H1 (cell line): ENCODE measurements at regions not wholly inside any gene's neighbourhood (a gene's known extent, or its start where the extent isn't known, plus 50 kb on each side); places are given as distances from the start of the nearest gene placed in this dataset.

Source experiments
- CTCF ChIA-PET: fragments of 300-600 bp; sonication (Branson Sonifier 250); formaldehyde crosslinking; loops from one replicate; lab custom pipeline; 2021; ENCODE audit not compliant: partially characterized antibody; lab: Charles Lee
- POLR2A ChIA-PET: fragments of 300-600 bp; sonication (Branson Sonifier 250); formaldehyde crosslinking; loops from one replicate; lab custom pipeline; 2021; ENCODE audit warnings: inconsistent platforms; ENCODE audit not compliant: partially characterized antibody; lab: Charles Lee
- DNase-seq, 2 experiments: peaks; one replicate each; pipeline versions ENCODE4 v3.0.0 to v3.0.0-alpha.2; 2010 to 2022; ENCODE audit warnings: low spot score in 2 of 2, low read depth in 1 of 2, mixed read lengths in 1 of 2
- FAIRE-seq: peaks from 2 replicates; lab custom pipeline; 2011; peaks lifted over from hg19 to GRCh38; lab: Jason Lieb, UNC
- H2AFZ ChIP-seq: 2 replicates; pipeline ENCODE4 v1.8.1; 2012; ENCODE audit warnings: low read length, inconsistent platforms
- H2AK5ac ChIP-seq: 2 replicates; pipeline ENCODE4 v1.6.1; 2013; ENCODE audit warnings: low read depth, low read length
- H2BK120ac ChIP-seq: replicated peaks from 2 replicates; pipeline ENCODE3; 2013; ENCODE audit warnings: low read depth, low read length, inconsistent platforms
- H2BK12ac ChIP-seq: 2 replicates; pipeline ENCODE4 v1.6.1; 2013; ENCODE audit warnings: low read depth, low read length
- H2BK15ac ChIP-seq: 2 replicates; pipeline ENCODE4 v1.6.1; 2013; ENCODE audit warnings: low read length
- H2BK20ac ChIP-seq: 2 replicates; pipeline ENCODE4 v1.6.1; 2013; ENCODE audit warnings: low read length
- H2BK5ac ChIP-seq: 2 replicates; pipeline ENCODE4 v1.6.1; 2013; ENCODE audit warnings: low read depth, low read length
- H3K14ac ChIP-seq: 2 replicates; pipeline ENCODE4 v1.6.1; 2013; ENCODE audit warnings: inconsistent platforms; ENCODE audit not compliant: insufficient read length
- H3K18ac ChIP-seq: 2 replicates; pipeline ENCODE4 v1.6.1; 2013; ENCODE audit warnings: low read length; ENCODE audit errors: extremely low read depth
- H3K23ac ChIP-seq: 2 replicates; pipeline ENCODE4 v1.6.1; 2013; ENCODE audit warnings: inconsistent platforms; ENCODE audit not compliant: insufficient read length
- H3K23me2 ChIP-seq: 2 replicates; pipeline ENCODE4 v1.6.1; 2013; ENCODE audit warnings: low read depth, low read length
- H3K27ac ChIP-seq: 2 replicates; pipeline ENCODE4 v1.6.1; 2011; ENCODE audit warnings: low read depth, low read length, inconsistent platforms
- H3K27me3 ChIP-seq, 4 experiments: replicated peaks in 1 of 4; 1 replicate in 1 of 4; 2 replicates in 3 of 4; pipeline versions ENCODE4 v1.6.1 to v1.8.1; 2011 to 2013; ENCODE audit warnings: low read length in 3 of 4, mild to moderate bottlenecking in 3 of 4, inconsistent platforms in 2 of 4, mixed read lengths in 2 of 4, moderate library complexity in 1 of 4; ENCODE audit not compliant: control insufficient read depth in 3 of 4, insufficient read depth in 3 of 4; ENCODE audit errors: extremely low read depth in 1 of 4
- H3K36me3 ChIP-seq, 4 experiments: 2 replicates each; pipeline versions ENCODE4 v1.6.1 to v1.8.1; 2011 to 2013; ENCODE audit warnings: mild to moderate bottlenecking in 4 of 4, low read length in 3 of 4, moderate library complexity in 2 of 4, control low read depth in 1 of 4, inconsistent platforms in 1 of 4; ENCODE audit not compliant: insufficient read depth in 4 of 4, control insufficient read depth in 2 of 4
- H3K4ac ChIP-seq: replicated peaks from 2 replicates; pipeline ENCODE3; 2013; ENCODE audit warnings: low read length, low read depth, mixed read lengths, inconsistent platforms; ENCODE audit not compliant: insufficient read length
- H3K4me1 ChIP-seq, 4 experiments: replicated peaks in 1 of 4; 1 replicate in 1 of 4; 2 replicates in 3 of 4; pipeline versions ENCODE4 v1.6.1 to v1.8.1; 2011 to 2013; ENCODE audit warnings: low read length in 3 of 4, inconsistent platforms in 2 of 4, mixed read lengths in 1 of 4; ENCODE audit not compliant: insufficient read depth in 4 of 4, control insufficient read depth in 3 of 4
- H3K4me2 ChIP-seq, 2 experiments: 2 replicates each; pipeline versions ENCODE4 v1.6.1 to v1.8.1; 2011 to 2013; ENCODE audit warnings: low read depth in 2 of 2, low read length in 2 of 2, control low read depth in 1 of 2, inconsistent platforms in 1 of 2, mild to moderate bottlenecking in 1 of 2; ENCODE audit not compliant: insufficient read depth in 1 of 2
- H3K4me3 ChIP-seq, 4 experiments: fragments of 200-600, 300-600 bp in 1 of 4; sonication (generic), shearing (Covaris generic), sonication (Bioruptor Twin) in 1 of 4; 2 replicates each; pipeline versions ENCODE4 v1.5.1 to v1.8.1; 2011 to 2016; ENCODE audit warnings: low read length in 4 of 4, low read depth in 3 of 4, control low read depth in 2 of 4, inconsistent platforms in 2 of 4, mild to moderate bottlenecking in 2 of 4, mixed read lengths in 1 of 4, moderate library complexity in 1 of 4; ENCODE audit not compliant: insufficient read depth in 2 of 4; ENCODE audit errors: extremely low read depth in 1 of 4
- H3K56ac ChIP-seq: replicated peaks from 2 replicates; pipeline ENCODE3; 2013; ENCODE audit warnings: low read depth, mild to moderate bottlenecking, mixed read lengths, low read length, inconsistent platforms; ENCODE audit not compliant: insufficient read length
- H3K79me1 ChIP-seq: 2 replicates; pipeline ENCODE4 v1.6.1; 2013; ENCODE audit warnings: low read depth, low read length, control low read depth
- H3K79me2 ChIP-seq, 2 experiments: 2 replicates each; pipeline versions ENCODE4 v1.6.1 to v1.8.1; 2012 to 2013; ENCODE audit warnings: low read length in 2 of 2, mild to moderate bottlenecking in 2 of 2, inconsistent platforms in 1 of 2; ENCODE audit not compliant: insufficient read depth in 2 of 2, control insufficient read depth in 1 of 2
- H3K9ac ChIP-seq, 4 experiments: replicated peaks in 1 of 4; 1 replicate in 1 of 4; 2 replicates in 3 of 4; pipeline versions ENCODE4 v1.6.1 to v1.8.1; 2011 to 2013; ENCODE audit warnings: low read depth in 3 of 4, low read length in 3 of 4, control low read depth in 2 of 4, mild to moderate bottlenecking in 2 of 4, moderate library complexity in 2 of 4, inconsistent platforms in 1 of 4; ENCODE audit errors: extremely low read depth in 1 of 4
- H3K9me3 ChIP-seq, 2 experiments: 2 replicates each; pipeline versions ENCODE4 v1.6.1 to v1.8.1; 2012 to 2013; ENCODE audit warnings: mild to moderate bottlenecking in 2 of 2, moderate library complexity in 2 of 2, control low read depth in 1 of 2, inconsistent platforms in 1 of 2, low read depth in 1 of 2, low read length in 1 of 2, mixed read lengths in 1 of 2; ENCODE audit not compliant: insufficient read depth in 2 of 2
- H4K20me1 ChIP-seq, 2 experiments: replicated peaks in 1 of 2; 2 replicates each; pipeline versions ENCODE3 to v1.8.1; 2011 to 2013; ENCODE audit warnings: inconsistent platforms in 2 of 2, low read length in 2 of 2, mild to moderate bottlenecking in 1 of 2; ENCODE audit not compliant: insufficient read depth in 2 of 2, control insufficient read depth in 1 of 2
- H4K5ac ChIP-seq: 2 replicates; pipeline ENCODE4 v1.6.1; 2013; ENCODE audit warnings: low read length, low read depth, mixed read lengths, inconsistent platforms; ENCODE audit not compliant: insufficient read length
- H4K8ac ChIP-seq: 2 replicates; pipeline ENCODE4 v1.8.0; 2013; ENCODE audit warnings: mild to moderate bottlenecking, moderate library complexity, low read length, inconsistent platforms; ENCODE audit not compliant: insufficient read depth; ENCODE audit errors: extremely low read depth
- H4K91ac ChIP-seq: replicated peaks from 2 replicates; pipeline ENCODE3; 2013; ENCODE audit warnings: low read length, mixed read lengths, inconsistent platforms; ENCODE audit not compliant: insufficient read length
- ATF3 ChIP-seq: IDR thresholded peaks from 2 replicates; pipeline ENCODE4 v1.6.1; 2011; ENCODE audit warnings: low read depth, mild to moderate bottlenecking, low read length; ENCODE audit not compliant: insufficient read depth
- CHD1 ChIP-seq: IDR thresholded peaks from 2 replicates; pipeline ENCODE4 v1.6.1; 2012; ENCODE audit warnings: low read depth, low read length, improper control_type of control experiment
- EZH2 ChIP-seq: fragments of 200-600 bp; sonication (generic); IDR thresholded peaks from 2 replicates; pipeline ENCODE4 v1.7.1; 2012; ENCODE audit warnings: low read depth, mild to moderate bottlenecking, moderate library complexity, low read length, inconsistent platforms; ENCODE audit not compliant: severe bottlenecking
- FOSL1 ChIP-seq: IDR thresholded peaks from 2 replicates; pipeline ENCODE4 v1.6.1; 2011; ENCODE audit warnings: mild to moderate bottlenecking, low read depth, low read length, moderate library complexity; ENCODE audit not compliant: insufficient read depth
- HDAC2 ChIP-seq, 2 experiments: fragments of 300-600 bp in 1 of 2; sonication (generic) in 1 of 2; IDR thresholded peaks; 2 replicates each; pipeline ENCODE4 v1.6.1; 2011 to 2012; ENCODE audit warnings: low read depth in 2 of 2, low read length in 2 of 2, mild to moderate bottlenecking in 2 of 2, moderate library complexity in 2 of 2, borderline replicate concordance in 1 of 2, inconsistent platforms in 1 of 2
- HDAC6 ChIP-seq: IDR thresholded peaks from one replicate; pipeline ENCODE4 v1.7.1; 2012; ENCODE audit warnings: low read depth, mild to moderate bottlenecking, inconsistent platforms, low read length, moderate library complexity
- KDM4A ChIP-seq: IDR thresholded peaks from one replicate; pipeline ENCODE4 v1.7.1; 2012; ENCODE audit warnings: low read depth, mild to moderate bottlenecking, moderate library complexity, low read length, inconsistent platforms; ENCODE audit not compliant: severe bottlenecking
- PHF8 ChIP-seq: fragments of 200-600 bp; sonication (generic); conservative IDR thresholded peaks from 2 replicates; pipeline ENCODE4 v1.7.1; 2012; ENCODE audit warnings: low read depth, mild to moderate bottlenecking, inconsistent platforms, low read length, moderate library complexity
- SAP30 ChIP-seq: fragments of 300-600 bp; sonication (generic); IDR thresholded peaks from 2 replicates; pipeline ENCODE4 v1.7.1; 2012; ENCODE audit warnings: low read length, moderate library complexity, mild to moderate bottlenecking, inconsistent platforms; ENCODE audit not compliant: insufficient read depth, insufficient replicate concordance
- SP1 ChIP-seq: IDR thresholded peaks from 2 replicates; pipeline ENCODE4 v1.6.1; 2011; ENCODE audit warnings: low read depth, low read length
- SUZ12 ChIP-seq: fragments of 200-600 bp; sonication (generic); IDR thresholded peaks from 2 replicates; pipeline ENCODE4 v1.6.1; 2012; ENCODE audit warnings: mild to moderate bottlenecking, inconsistent platforms, low read length, moderate library complexity, mixed read lengths
- TAF1 ChIP-seq: IDR thresholded peaks from 2 replicates; pipeline ENCODE4 v1.6.1; 2011; ENCODE audit warnings: mild to moderate bottlenecking, low read depth, low read length
- TBP ChIP-seq: IDR thresholded peaks from 2 replicates; pipeline ENCODE4 v1.6.1; 2011; ENCODE audit warnings: low read depth, low read length, improper control_type of control experiment
- TCF12 ChIP-seq: IDR thresholded peaks from 2 replicates; pipeline ENCODE4 v1.6.1; 2011; ENCODE audit warnings: low read depth, mild to moderate bottlenecking, low read length
- TEAD4 ChIP-seq: IDR thresholded peaks from 2 replicates; pipeline ENCODE4 v1.6.1; 2012; ENCODE audit warnings: low read depth, low read length, inconsistent platforms, mixed read lengths
- ZNF274 ChIP-seq: IDR thresholded peaks from 2 replicates; pipeline ENCODE4 v1.7.0; 2012; ENCODE audit warnings: low read length, borderline replicate concordance; ENCODE audit errors: extremely low read depth

DNA sequence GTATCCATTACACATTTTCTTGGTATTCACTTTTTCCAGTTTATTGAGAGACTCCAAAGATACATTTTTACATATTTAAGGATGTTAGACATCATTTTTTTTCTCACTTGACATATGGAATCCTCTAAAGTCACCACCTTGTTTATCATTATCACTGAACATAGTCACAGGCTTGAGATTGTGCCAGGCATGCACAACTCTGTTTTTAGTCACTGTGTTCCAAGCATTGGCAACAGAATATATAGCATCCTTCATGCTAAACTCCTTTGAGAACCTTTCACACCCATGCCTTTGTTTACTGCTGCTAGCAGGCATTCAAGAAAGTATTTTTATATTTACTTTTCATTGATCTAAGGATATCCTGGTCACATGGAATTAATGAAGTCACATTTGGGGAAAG is 668.6 kb upstream of the ARRDC3 start:
- Histone ChIP-seq H2BK12ac (no peak overlapping the region), H3K23ac (no peak overlapping the region), H4K20me1 (no peaks in the 10 kb centered on the region), H3K4me2 (no peak overlapping the region), H2AFZ (no peak overlapping the region), H2BK20ac (no peak overlapping the region), H3K27me3 (no peaks in the 10 kb centered on the region), H3K14ac (no peak overlapping the region), H2BK120ac (no peak overlapping the region), H4K5ac (no peak overlapping the region), H3K9ac (no peak overlapping the region), H3K36me3 (no peaks in the 10 kb centered on the region), H2AK5ac (no peak overlapping the region), H4K8ac (no peak overlapping the region), H3K4me3 (no peak overlapping the region), H3K79me1 (no peaks in the 10 kb centered on the region), H3K18ac (no peak overlapping the region), H3K9me3 (no peaks in the 10 kb centered on the region; a peak in 1 of 4 replicates), H2BK5ac (no peak overlapping the region), H3K23me2 (no peaks in the 10 kb centered on the region), H3K4me1 (no peaks in the 10 kb centered on the region), H3K4ac (no peak overlapping the region), H2BK15ac (no peak overlapping the region), H4K91ac (no peak overlapping the region), H3K56ac (no peak overlapping the region), H3K27ac (no peak overlapping the region), H3K79me2 (no peaks in the 10 kb centered on the region)
- CTCF ChIA-PET, result interaction anchor here (1.5 kb wide), 1 partner anchor 32 kb away, joined by 4 read pairs; no protein-coding TSS in a partner anchor
- FAIRE-seq, result no peak
- no peak for DNase-seq
- POLR2A ChIA-PET, result no interaction called here
- TF ChIP-seq HDAC6, result no peak
- no peak for TF ChIP-seq PHF8
- no peak for TF ChIP-seq ZNF274
- TF ChIP-seq TBP, result no peak
- TF ChIP-seq TAF1, result no peak
- no peak for TF ChIP-seq SAP30
- TF ChIP-seq SP1, result no peak
- TF ChIP-seq FOSL1, result no peak
- TF ChIP-seq KDM4A, result no peak
- no peak for TF ChIP-seq EZH2
- TF ChIP-seq CHD1, result no peak
- TF ChIP-seq ATF3, result no peak
- TF ChIP-seq TEAD4, result no peak
- TF ChIP-seq SUZ12, result no peak
- no peak for TF ChIP-seq TCF12
- TF ChIP-seq HDAC2 (IDR thresholded peaks at IDR 0.05; ENCODE audit: borderline replicate concordance in 1 of 2, low read depth in 2 of 2, low read length in 2 of 2), result no peak
